ENCODE measurements at regions not wholly inside any gene's neighbourhood (a gene's known extent, or its start where the extent isn't known, plus 50 kb on each side); places are given as distances from the start of the nearest gene placed in this dataset.

DNA sequence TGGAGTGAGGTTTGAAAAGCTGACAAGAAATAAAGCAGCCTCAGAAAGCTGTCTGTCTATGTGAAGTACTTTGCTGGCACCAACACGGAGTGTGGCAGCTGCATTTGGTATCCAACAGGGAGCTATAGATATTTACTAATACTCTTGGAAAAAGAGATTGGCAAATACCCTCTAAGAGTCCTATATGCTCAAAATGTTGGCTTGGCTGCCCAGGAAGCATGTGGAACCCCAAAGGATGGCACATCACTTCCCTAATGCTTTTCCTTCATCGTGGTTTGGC is 398.3 kb downstream of the TLE4 start:
- TF ChIP-seq ZNF274 (IDR thresholded peaks at IDR 0.05; ENCODE audit: low read depth, low read length), result no peak
- no peak overlapping the region for H3K4me3 ChIP-seq (ENCODE audit: low read length)

DNA sequence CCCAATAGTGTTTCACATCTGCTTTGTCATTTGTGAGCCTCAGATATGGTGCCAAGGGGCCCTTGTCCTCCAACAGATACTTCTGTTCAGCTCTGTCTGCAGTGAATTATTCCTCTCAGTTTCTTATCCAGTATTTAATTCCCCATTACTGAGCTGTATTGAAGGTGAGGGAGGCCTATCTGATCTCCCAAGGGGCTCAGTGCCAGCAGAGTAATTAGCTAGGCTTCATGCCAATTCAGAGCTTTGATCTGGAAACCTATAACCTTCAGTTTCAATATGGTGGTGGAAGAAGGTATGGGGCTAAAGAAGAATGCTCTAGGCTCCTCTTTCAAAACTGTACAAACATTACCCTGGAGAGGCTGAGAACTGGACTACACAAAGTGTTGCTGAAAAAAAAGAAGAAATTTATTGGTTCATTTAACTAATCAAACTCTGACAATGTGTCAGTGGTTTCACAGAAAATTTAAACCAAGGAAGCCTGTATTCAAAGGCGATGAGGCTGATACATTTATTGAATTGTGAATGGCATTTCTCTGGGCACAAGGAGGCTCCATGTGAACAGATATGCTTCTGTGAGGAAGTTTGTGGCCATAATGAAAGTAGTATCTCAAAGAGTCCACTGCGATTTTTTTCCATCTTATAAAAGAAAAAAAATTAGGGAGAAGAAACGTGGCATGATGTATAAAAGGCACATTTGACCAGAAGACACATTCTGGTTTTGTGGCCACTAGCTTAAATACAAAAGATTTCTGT is 397.8 kb downstream of the TLE4 start:
- H3K4me3 ChIP-seq (ENCODE audit: low read length), result no peak overlapping the region
- TF ChIP-seq ZNF274 (IDR thresholded peaks at IDR 0.05; ENCODE audit: low read depth, low read length), result no peak

DNA sequence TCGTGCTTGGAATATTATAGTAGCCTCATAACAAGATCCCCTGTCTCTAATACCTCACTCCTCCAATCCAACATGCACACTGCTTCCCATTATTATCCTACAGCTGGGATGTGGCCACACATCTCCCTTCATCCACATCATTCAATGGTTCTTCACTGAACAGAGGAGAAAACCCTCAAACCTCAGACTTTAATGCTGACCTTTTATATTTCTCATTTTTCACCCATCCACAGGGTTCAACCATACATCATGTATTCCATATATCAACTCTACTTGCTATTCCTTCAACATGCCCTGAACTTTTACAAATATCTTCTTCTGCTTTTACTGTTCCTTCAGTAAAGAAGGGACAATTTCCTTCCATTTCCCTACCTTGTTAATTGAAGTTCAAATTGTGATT is 396.8 kb downstream of the TLE4 start:
- no peak for TF ChIP-seq ZNF274 (IDR thresholded peaks at IDR 0.05; ENCODE audit: low read depth, low read length)
- H3K4me3 ChIP-seq (ENCODE audit: low read length), result no peak overlapping the region

DNA sequence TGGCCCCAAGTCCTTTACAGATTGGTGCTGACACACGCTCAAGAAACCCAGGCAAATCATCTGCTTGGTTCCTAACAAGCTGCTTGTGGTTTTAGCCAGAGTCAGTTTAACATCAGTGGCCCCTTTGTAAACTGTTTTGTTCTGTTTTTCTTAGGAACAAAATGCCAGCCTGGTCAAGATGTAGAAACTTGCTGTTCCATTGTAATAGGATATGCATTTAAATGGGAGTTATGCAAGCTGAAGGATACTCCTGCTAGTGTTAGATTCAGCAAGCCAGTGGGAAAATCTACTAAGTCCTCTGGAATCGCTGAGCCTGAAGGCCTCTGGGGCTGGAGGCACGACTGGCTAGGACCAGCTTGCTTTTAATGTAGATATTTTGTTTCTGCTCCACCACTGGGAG is 391.1 kb downstream of the TLE4 start:
- no peak for TF ChIP-seq ZNF274 (IDR thresholded peaks at IDR 0.05; ENCODE audit: low read depth, low read length)

DNA sequence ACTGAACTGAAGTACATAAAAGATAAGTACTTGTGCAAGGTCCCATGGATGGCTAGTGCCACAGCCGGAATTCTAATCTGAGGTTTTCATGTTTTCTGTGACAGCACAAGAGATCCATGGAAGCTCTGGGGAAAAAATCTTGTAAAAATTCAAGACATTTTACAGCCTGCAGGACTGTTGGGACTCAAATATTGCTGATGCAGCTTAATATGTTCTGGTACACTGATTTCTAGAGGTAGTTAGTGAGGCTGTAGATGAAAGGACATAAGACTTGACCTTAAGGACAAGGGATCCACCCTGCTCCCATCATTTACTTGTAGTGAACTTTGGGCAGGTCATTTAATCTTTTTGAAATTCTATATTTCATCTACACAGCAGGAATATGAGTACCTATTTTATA is 390.4 kb downstream of the TLE4 start:
- H3K4me3 ChIP-seq (ENCODE audit: low read length), result no peak overlapping the region
- TF ChIP-seq ZNF274 (IDR thresholded peaks at IDR 0.05; ENCODE audit: low read depth, low read length), result no peak

More for the DNA sequence above, 391.1 kb downstream of the TLE4 start:
- H3K4me3 ChIP-seq (ENCODE audit: low read length), result no peak overlapping the region

DNA sequence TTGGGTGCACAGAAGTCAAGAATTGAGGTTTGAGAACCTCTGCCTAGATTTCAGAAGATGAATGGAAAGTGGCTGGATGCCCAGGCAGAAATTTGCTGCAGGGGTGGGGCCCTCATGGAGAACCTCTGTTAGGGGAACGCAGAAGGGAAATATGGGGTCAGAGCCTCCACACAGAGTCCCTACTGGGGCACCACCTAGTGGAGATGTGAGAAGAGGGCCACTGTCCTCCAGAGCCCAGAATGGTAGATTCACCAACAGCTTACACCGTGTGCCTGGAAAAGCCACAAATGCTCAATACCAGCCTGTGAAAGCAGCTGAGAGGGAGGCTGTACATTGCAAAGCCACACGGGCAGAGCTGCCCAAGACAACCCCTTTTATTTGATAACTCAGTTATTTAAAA is 383.5 kb downstream of the TLE4 start:
- TF ChIP-seq ZNF274 (IDR thresholded peaks at IDR 0.05; ENCODE audit: low read depth, low read length), result no peak
- no peak overlapping the region for H3K4me3 ChIP-seq (ENCODE audit: low read length)

DNA sequence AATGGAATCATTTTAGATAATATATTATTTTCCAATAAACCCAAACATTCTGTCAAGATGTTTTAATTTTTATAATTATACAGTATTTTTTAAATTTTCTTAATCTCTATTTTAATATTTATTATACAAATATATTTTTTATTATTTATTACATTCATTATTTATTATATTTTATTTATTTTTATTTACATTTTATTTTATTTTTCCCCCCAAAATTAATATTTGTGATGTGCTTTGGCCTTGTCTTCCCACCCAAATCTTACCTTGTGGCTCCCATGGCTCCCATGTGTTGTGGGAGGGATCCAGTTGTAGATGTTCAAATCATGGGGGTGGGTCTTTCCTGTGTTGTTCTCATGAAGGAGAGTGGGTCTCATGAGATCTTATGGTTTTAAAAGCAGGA is 382.1 kb downstream of the TLE4 start:
- TF ChIP-seq ZNF274 (IDR thresholded peaks at IDR 0.05; ENCODE audit: low read depth, low read length), result no peak
- H3K4me3 ChIP-seq (ENCODE audit: low read length), result no peak overlapping the region

DNA sequence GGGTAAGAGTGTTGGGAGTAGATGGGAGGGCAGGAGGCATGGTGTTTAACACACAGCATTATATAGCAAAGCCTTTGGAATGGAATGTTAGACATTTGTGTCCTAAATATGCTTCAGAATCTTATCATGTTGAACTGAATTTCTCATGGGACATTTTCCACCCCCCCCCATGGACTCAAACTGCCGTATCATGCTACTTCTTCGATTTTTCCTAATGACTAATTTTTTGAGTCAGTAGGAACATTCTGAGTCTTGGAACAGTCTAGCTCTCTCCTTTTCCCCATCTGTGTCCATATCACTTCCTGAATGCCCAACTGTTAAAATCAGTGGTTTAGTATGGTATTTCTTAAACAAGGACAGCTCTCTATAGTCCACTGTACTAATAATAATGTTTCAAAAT is 380.6 kb downstream of the TLE4 start:
- no peak overlapping the region for H3K4me3 ChIP-seq (ENCODE audit: low read length)
- no peak for TF ChIP-seq ZNF274 (IDR thresholded peaks at IDR 0.05; ENCODE audit: low read depth, low read length)

DNA sequence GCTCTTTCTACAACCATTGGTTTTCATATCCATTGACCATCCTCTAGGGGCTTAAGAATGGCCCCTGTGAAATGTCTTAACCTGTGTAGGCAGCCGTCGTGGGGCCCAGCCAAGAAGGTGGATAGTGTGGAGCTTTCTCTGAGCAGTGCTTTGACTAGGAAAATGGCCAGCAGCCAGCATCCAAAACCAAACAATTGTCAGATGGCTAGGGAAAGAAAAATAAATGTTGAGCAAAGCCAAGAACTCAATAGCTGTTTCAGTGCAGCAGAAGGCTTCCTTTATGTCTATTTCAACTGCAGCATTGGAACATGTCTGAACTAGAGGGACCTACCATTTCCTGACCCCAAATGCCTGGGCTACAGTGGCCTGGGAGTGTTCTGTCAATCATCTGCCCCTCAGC is 374.9 kb downstream of the TLE4 start:
- no peak overlapping the region for H3K4me3 ChIP-seq (ENCODE audit: low read length)
- TF ChIP-seq ZNF274 (IDR thresholded peaks at IDR 0.05; ENCODE audit: low read depth, low read length), result no peak

DNA sequence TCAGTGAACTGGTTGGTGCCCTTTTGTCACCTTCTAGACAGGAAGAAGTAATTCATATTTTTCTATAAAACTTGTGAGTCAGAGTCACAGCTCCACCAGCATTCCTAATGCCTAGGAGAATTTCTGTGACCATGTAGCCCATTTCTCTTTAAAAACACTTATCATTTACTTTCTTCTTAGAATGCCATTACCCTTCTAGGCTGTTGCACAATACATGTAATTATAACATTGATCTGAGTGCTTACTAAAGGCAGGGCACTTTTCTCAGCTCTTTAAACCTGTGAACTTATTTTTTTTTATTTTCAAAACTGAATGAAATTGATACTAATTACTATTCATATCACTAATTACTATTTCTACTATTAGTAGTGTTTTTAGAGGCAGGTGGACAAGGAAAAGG is 373.7 kb downstream of the TLE4 start:
- no peak overlapping the region for H3K4me3 ChIP-seq (ENCODE audit: low read length)
- no peak for TF ChIP-seq ZNF274 (IDR thresholded peaks at IDR 0.05; ENCODE audit: low read depth, low read length)

DNA sequence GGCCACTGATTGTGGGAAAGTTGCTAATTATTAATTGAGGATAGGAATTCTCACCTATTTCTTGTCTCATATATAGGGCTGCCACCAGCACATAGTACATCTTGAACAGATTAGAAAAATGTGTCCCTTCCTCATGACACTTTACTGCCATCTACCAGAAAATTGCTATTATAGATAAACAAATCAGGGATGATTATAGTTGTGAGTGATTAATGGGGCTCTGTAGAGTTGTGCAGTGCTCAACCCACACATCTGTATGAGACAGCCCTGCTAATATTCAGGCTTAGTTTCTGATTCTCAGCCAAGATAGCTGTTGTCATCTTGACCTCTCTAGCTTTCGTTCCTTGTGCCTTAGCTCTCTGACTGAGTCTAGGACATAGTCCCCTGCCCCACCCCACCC is 373.3 kb downstream of the TLE4 start:
- TF ChIP-seq ZNF274 (IDR thresholded peaks at IDR 0.05; ENCODE audit: low read depth, low read length), result no peak
- no peak overlapping the region for H3K4me3 ChIP-seq (ENCODE audit: low read length)

DNA sequence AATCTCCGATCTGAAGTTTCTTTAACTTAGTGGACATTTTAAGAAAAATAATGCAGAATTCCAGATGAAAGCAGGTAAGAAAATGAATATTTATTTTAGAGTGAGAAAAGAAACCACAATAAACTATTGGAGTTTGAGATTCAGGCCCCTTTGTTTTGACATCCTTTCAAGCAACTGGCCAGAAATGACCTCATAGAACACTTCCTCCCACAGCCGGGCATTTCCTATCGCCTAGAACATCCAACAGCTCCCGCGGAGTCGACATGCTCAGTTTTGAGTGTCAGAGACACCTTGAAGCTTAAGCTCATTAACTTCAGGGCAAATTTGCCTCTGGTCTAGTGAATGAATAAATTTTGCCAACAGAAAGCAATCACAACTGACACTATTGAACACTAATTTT is 369.2 kb downstream of the TLE4 start:
- H3K4me3 ChIP-seq (ENCODE audit: low read length), result no peak overlapping the region
- no peak for TF ChIP-seq ZNF274 (IDR thresholded peaks at IDR 0.05; ENCODE audit: low read depth, low read length)

DNA sequence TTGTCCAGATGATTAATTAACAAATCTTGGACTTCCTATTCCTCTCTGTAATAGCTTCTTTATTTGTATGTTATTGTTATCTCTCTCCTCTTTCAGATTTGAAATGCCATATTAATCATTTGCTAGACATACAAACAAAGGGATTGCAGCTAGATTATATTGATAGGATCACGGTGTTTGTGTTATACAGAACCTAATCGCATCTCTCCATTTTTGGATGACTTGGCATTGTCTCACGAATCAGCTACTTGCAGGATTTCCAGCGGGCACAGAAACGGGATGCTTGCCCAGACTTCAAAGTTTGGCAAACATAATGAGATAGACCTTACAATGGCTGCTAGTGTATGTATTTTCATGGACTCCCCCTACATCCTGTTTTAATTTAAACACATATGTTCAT is 368.1 kb downstream of the TLE4 start:
- TF ChIP-seq ZNF274 (IDR thresholded peaks at IDR 0.05; ENCODE audit: low read depth, low read length), result no peak
- no peak overlapping the region for H3K4me3 ChIP-seq (ENCODE audit: low read length)

DNA sequence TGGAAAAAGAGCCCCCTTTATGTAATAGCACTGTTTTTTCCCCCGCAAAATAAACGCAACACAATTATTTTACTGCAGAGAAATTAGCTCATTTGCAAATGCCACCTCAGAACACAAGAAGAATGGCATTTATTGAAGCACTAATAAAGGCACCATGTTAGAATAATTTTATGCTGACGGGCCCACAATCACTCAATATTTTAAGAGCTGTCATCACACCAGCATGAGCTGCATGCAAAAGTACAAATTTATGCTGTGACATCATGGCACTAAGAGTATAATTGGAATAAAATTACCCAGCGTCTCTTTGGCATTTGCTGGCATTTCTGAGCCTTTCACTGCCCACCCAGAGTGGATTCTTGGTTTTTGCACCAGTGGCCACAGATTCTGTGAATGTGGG is 364.6 kb downstream of the TLE4 start:
- no peak overlapping the region for H3K4me3 ChIP-seq (ENCODE audit: low read length)
- TF ChIP-seq ZNF274 (IDR thresholded peaks at IDR 0.05; ENCODE audit: low read depth, low read length), result no peak

DNA sequence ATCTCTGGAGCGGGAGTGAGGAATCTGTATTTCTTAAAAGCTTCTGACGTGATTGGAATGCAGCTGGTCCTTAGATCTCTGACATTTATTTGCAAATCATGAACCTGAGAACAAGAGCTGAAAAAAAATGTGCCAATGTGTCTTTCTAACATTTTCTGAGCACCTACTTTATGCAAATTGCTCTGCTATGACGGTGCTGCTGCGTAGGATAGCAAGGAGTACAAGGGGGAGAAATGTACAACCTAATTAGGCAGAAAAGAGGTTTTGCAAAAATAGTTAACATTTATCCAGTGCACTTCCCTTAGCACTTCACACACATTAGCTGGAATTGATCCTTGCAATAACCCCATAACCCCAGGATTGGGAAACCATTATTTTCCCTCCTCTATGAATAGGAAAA is 357.5 kb downstream of the TLE4 start:
- H3K4me3 ChIP-seq (ENCODE audit: low read length), result no peak overlapping the region
- no peak for TF ChIP-seq ZNF274 (IDR thresholded peaks at IDR 0.05; ENCODE audit: low read depth, low read length)

DNA sequence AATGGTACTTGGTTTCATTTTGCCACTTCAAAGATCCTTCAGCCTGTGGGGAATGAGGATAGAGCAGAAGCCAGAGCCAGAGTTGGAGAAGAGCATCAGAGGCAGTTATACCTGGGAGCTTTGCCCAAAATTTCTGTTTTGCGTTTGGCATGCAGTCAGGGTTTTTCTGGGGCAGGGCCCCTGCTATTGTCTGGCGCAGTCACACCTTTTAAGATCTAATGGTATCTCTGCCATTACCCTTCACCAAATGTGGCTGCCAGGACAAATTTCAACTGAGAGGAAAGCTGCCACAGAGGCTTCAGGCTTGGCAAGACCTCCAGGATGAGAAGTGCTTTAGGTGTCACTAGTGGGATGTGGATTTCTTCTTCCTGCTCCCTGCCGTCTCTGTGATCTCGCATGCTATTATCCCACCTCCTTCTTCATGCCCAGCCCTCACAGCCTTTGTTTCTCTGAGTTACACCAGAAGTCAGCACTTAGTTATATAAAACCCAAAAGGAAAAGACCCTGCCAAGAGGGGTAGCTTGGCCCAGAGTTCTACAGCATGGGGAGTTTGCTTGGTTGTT is 357.0 kb downstream of the TLE4 start:
- no peak for TF ChIP-seq ZNF274 (IDR thresholded peaks at IDR 0.05; ENCODE audit: low read depth, low read length)

More for the DNA sequence above, 357.0 kb downstream of the TLE4 start:
- no peak overlapping the region for H3K4me3 ChIP-seq (ENCODE audit: low read length)

Measured in GM08714 (cell line).